Fibroblast of the aortic adventitia (primary cell): ENCODE measurements at regions not wholly inside any gene's neighbourhood (a gene's known extent, or its start where the extent isn't known, plus 50 kb on each side); places are given as distances from the start of the nearest gene placed in this dataset.

Source experiments
- DNase-seq: peaks from one replicate; pipeline ENCODE4 v3.0.0-alpha.2; 2010; ENCODE audit warnings: low read depth
- H3K4me3 ChIP-seq: 2 replicates; pipeline ENCODE4 v1.5.1; 2011; ENCODE audit warnings: low read depth, mild to moderate bottlenecking, control low read depth, low read length, moderate library complexity
- CTCF ChIP-seq: IDR thresholded peaks from 2 replicates; pipeline ENCODE4 v1.5.1; 2011; ENCODE audit warnings: mild to moderate bottlenecking, low read length, control low read depth, inconsistent platforms; ENCODE audit not compliant: insufficient read depth

- TF ChIP-seq CTCF, result no peak
- no peak for DNase-seq
- H3K4me3 ChIP-seq, result no peak overlapping the region
Observed at GRCh38 chrX:137982472-137983172, 416.7 kb downstream of the ZIC3 start.

- TF ChIP-seq CTCF, result no peak
- no peak for DNase-seq
- no peak overlapping the region for H3K4me3 ChIP-seq
Observed at GRCh38 chrX:137988470-137988869, 422.5 kb downstream of the ZIC3 start.

GRCh38 chrX:137998619-137999018 lies 432.7 kb downstream of the ZIC3 start:
- no peak for DNase-seq
- TF ChIP-seq CTCF, result no peak
- no peak overlapping the region for H3K4me3 ChIP-seq

- DNase-seq, result no peak
- H3K4me3 ChIP-seq, result no peak overlapping the region
- TF ChIP-seq CTCF, result no peak
Observed at GRCh38 chrX:137999071-137999470, 433.1 kb downstream of the ZIC3 start.

- H3K4me3 ChIP-seq, result no peak overlapping the region
- TF ChIP-seq CTCF, result no peak
- DNase-seq, result no peak
Observed at GRCh38 chrX:137999552-137999951, 433.6 kb downstream of the ZIC3 start.

GRCh38 chrX:138001226-138001625 lies 435.3 kb downstream of the ZIC3 start:
- no peak for DNase-seq
- no peak overlapping the region for H3K4me3 ChIP-seq
- no peak for TF ChIP-seq CTCF

GRCh38 chrX:138006180-138006579 lies 440.3 kb downstream of the ZIC3 start:
- H3K4me3 ChIP-seq, result no peak overlapping the region
- TF ChIP-seq CTCF, result no peak
- no peak for DNase-seq
